HL-60 (cell line): ENCODE measurements at regions not wholly inside any gene's neighbourhood (a gene's known extent, or its start where the extent isn't known, plus 50 kb on each side); places are given as distances from the start of the nearest gene placed in this dataset.

Experiments used
- DNase-seq, 2 experiments: peaks; one replicate each; pipeline ENCODE4 v3.0.0-alpha.2; 2010 to 2020; ENCODE audit warnings: low read depth in 1 of 2, low spot score in 1 of 2
- H3K27ac ChIP-seq: fragments of 250-450 bp; sonication (Bioruptor Pico); replicated peaks from 2 replicates; pipeline ENCODE4 v1.5.1; 2020; ENCODE audit warnings: mild to moderate bottlenecking, moderate library complexity
- H3K27me3 ChIP-seq: fragments of 250-450 bp; sonication (Bioruptor Pico); 2 replicates; pipeline ENCODE4 v1.5.1; 2021; ENCODE audit warnings: mild to moderate bottlenecking, moderate library complexity; ENCODE audit not compliant: insufficient read depth, poor library complexity, severe bottlenecking
- H3K4me3 ChIP-seq: replicated peaks from 2 replicates; pipeline ENCODE4 v1.5.1; 2011; ENCODE audit warnings: mild to moderate bottlenecking, control low read depth, low read length; ENCODE audit not compliant: insufficient read depth
- CTCF ChIP-seq: IDR thresholded peaks from one replicate; pipeline ENCODE4 v1.5.1; 2011; ENCODE audit warnings: low read length, control low read depth, inconsistent platforms; ENCODE audit not compliant: insufficient read depth
- GABPA ChIP-seq: IDR thresholded peaks from 2 replicates; pipeline ENCODE4 v1.6.1; 2012; ENCODE audit warnings: low read depth
- POLR2AphosphoS5 ChIP-seq: IDR thresholded peaks from 2 replicates; pipeline ENCODE4 v1.6.1; 2012; ENCODE audit warnings: low read depth
- REST ChIP-seq: IDR thresholded peaks from 2 replicates; pipeline ENCODE4 v1.6.1; 2012; ENCODE audit warnings: low read depth; ENCODE audit not compliant: insufficient replicate concordance
- SPI1 ChIP-seq: IDR thresholded peaks from 2 replicates; pipeline ENCODE4 v1.6.1; 2012; ENCODE audit warnings: low read depth, mild to moderate bottlenecking, borderline replicate concordance

GRCh38 chrX:121146059-121146628, 98.7 kb downstream of the GLUD2 start:
- no peak overlapping the region for H3K4me3 ChIP-seq
- no peak overlapping the region for H3K27ac ChIP-seq
- DNase-seq = no peak
- H3K27me3 ChIP-seq = no peaks in the 10 kb centered on the region
- no peak for TF ChIP-seq POLR2AphosphoS5
- no peak for TF ChIP-seq GABPA
- TF ChIP-seq REST = no peak
- TF ChIP-seq CTCF = no peak
- no peak for TF ChIP-seq SPI1

- DNase-seq = no peak
- TF ChIP-seq REST = no peak
- TF ChIP-seq POLR2AphosphoS5 = no peak
- TF ChIP-seq CTCF = no peak
- no peak for TF ChIP-seq GABPA
- no peak for TF ChIP-seq SPI1
- Histone ChIP-seq H3K27me3 (no peaks in the 10 kb centered on the region), H3K27ac (no peak overlapping the region), H3K4me3 (no peak overlapping the region)
These were observed 102.8 kb downstream of the GLUD2 start for GRCh38 chrX:121150217-121150616.

- Histone ChIP-seq H3K27ac (no peak overlapping the region), H3K4me3 (no peak overlapping the region), H3K27me3 (no peaks in the 10 kb centered on the region)
- no peak for TF ChIP-seq POLR2AphosphoS5
- TF ChIP-seq CTCF = no peak
- peak; percentile 73 for TF ChIP-seq SPI1
- TF ChIP-seq REST = no peak
- no peak for TF ChIP-seq GABPA
- DNase-seq = no peak
These were observed 103.9 kb downstream of the GLUD2 start for GRCh38 chrX:121151293-121151692.
